Transverse colon (tissue), 4 donors: ENCODE measurements at regions not wholly inside any gene's neighbourhood (a gene's known extent, or its start where the extent isn't known, plus 50 kb on each side); places are given as distances from the start of the nearest gene placed in this dataset.

ENCODE experiments used
- DNase-seq: peaks from one replicate; pipeline ENCODE4 v3.0.0-alpha.2; 2019
- H3K27ac ChIP-seq, 4 donors: fragments of 200-600 bp; sonication (generic); 2 replicates each; pipeline ENCODE4 v1.5.1; 2016 to 2018; ENCODE audit warnings: inconsistent platforms in 4 of 4
- H3K27me3 ChIP-seq: fragments of 200-600 bp; sonication (generic); 2 replicates; pipeline ENCODE4 v1.5.1; 2017; ENCODE audit warnings: inconsistent platforms
- H3K36me3 ChIP-seq, 4 donors: fragments of 200-600 bp; sonication (generic); 2 replicates each; pipeline ENCODE4 v1.5.1; 2017 to 2019; ENCODE audit warnings: inconsistent platforms in 4 of 4
- H3K4me1 ChIP-seq, 4 donors: fragments of 200-600 bp; sonication (generic); 2 replicates each; pipeline ENCODE4 v1.5.1; 2017 to 2020; ENCODE audit warnings: inconsistent platforms in 4 of 4
- H3K4me3 ChIP-seq, 4 donors: fragments of 200-600 bp; sonication (generic); 1 replicate in 1 of 4; 2 replicates in 3 of 4; pipeline versions ENCODE4 v1.5.1 to v1.6.1; 2017 to 2019; ENCODE audit warnings: inconsistent platforms in 4 of 4
- H3K9me3 ChIP-seq, 2 donors: fragments of 200-600 bp; sonication (generic); 2 replicates each; pipeline ENCODE4 v1.5.1; 2017 to 2019; ENCODE audit warnings: inconsistent platforms in 2 of 2
- EP300 ChIP-seq: sonication (generic); formaldehyde crosslinking; IDR thresholded peaks from one replicate; pipeline ENCODE4 v1.6.1; 2017; ENCODE audit warnings: antibody characterized with exemption, low read depth
- POLR2A ChIP-seq: fragments of 450-650 bp; IDR thresholded peaks from one replicate; pipeline ENCODE4 v1.6.1; 2016; ENCODE audit warnings: antibody characterized with exemption, mild to moderate bottlenecking, moderate library complexity
- POLR2AphosphoS5 ChIP-seq, 3 donors: sonication (generic); formaldehyde crosslinking; IDR thresholded peaks; one replicate each; pipeline ENCODE4 v1.6.1; 2016; ENCODE audit warnings: antibody characterized with exemption in 3 of 3
- WGBS, 2 donors: methylation state at CpG; one replicate each; pipeline ENCODE4 v1.1.5; 2018; ENCODE audit warnings: low coverage in 1 of 2; 5-methylcytosine and 5-hydroxymethylcytosine counted together
- in situ Hi-C, 4 donors: fragments of 200-750 bp; cut with MboI; loops; one replicate each; pipeline versions ENCODE4 v1.15.0 to v1.15.1; 2017; ENCODE audit warnings: low sequenced_read_pairs in 3 of 4, low pct_ligation_motif_present in 1 of 4, low pct_unique_long_range_greater_than_20kb in 1 of 4
- intact Hi-C: fragments of 100-400 bp; cut with DNase I; formaldehyde crosslinking; loops from one replicate; pipeline ENCODE4 v1.15.1; 2023; ENCODE audit warnings: low total_unique reads
- TF ChIP-seq, protein P1 (sequence below), 5 experiments: fragments of 200-600 bp in 3 of 5; fragments of 450-650 bp in 2 of 5; sonication (generic) in 3 of 5; IDR thresholded peaks; 1 replicate in 2 of 5; 2 replicates in 3 of 5; pipeline ENCODE4 v1.5.1; 2016 to 2017; ENCODE audit warnings: antibody characterized with exemption in 5 of 5, inconsistent platforms in 3 of 5, mild to moderate bottlenecking in 2 of 5, moderate library complexity in 1 of 5

DNA sequence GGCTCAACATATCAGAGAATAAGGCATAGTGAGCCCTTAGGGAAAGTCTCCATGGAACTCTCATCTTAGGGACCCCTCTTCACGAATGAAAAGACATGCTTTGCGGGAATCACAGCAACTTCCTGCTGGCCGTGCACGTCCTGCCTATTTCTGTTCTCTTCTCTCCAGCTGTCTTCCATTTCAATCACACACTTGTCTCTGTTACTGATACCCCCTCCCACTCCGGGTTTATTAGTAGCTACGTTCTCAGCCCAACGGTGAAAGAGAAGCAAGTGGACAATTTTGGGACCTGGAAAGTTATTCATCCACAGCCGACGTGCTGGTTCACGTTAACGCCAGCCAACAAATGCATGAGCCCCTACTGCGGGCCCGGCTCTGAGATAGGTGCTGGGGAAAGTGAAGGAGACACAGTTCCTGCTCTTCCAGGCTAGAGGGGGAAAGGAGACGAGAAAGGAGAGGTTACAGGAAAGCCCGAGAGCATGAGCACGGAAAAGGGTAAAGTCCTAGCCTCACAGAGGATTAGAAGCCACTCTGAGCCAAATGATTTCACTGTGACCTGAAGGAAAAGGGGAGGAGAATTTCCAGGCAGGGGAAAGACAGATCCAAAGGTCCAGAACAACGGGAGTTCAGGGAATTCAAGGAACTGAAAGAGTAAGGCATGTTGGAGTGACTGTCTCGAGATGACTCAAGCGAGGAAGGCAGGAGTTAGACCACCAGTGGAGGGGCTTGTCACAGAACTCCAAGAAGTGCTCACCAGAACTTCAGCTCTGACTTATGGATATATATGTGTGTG lies 81.8 kb upstream of the CLDN10 start:
- 80 to 82% methylated on average over 8 to 19 of the region's 19 CpGs for WGBS, 2 donors
- in situ Hi-C loops = no loop called here

DNA sequence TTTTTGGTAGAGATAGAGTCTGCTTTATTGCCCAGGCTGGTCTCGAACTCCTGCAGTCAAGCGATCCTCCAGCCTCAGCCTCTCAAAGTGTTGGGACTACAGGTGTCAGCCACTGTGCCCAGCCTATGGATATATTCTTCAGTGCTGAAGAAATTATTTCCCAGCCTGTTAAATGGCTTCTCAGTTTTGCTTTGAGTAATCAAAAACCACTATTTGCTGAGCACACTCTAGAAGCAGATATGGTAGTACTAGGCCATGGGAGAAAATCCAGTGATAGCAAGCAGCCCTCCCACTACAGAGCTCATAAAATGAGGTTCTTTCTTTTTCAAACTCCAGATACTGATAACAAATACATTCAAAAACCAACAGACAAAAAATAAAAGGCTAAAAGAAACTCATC lies 80.6 kb upstream of the CLDN10 start:
- Histone ChIP-seq H3K27ac (no peak overlapping the region), H3K4me3 (no peak overlapping the region), H3K27me3 (no peaks in the 10 kb centered on the region), H3K4me1 (no peaks in the 10 kb centered on the region), H3K36me3 (no peaks in the 10 kb centered on the region), H3K9me3 (no peaks in the 10 kb centered on the region)
- no peak for TF ChIP-seq POLR2A
- TF ChIP-seq POLR2AphosphoS5 (IDR thresholded peaks at IDR 0.05) = no peak
- TF ChIP-seq, protein P1, sequence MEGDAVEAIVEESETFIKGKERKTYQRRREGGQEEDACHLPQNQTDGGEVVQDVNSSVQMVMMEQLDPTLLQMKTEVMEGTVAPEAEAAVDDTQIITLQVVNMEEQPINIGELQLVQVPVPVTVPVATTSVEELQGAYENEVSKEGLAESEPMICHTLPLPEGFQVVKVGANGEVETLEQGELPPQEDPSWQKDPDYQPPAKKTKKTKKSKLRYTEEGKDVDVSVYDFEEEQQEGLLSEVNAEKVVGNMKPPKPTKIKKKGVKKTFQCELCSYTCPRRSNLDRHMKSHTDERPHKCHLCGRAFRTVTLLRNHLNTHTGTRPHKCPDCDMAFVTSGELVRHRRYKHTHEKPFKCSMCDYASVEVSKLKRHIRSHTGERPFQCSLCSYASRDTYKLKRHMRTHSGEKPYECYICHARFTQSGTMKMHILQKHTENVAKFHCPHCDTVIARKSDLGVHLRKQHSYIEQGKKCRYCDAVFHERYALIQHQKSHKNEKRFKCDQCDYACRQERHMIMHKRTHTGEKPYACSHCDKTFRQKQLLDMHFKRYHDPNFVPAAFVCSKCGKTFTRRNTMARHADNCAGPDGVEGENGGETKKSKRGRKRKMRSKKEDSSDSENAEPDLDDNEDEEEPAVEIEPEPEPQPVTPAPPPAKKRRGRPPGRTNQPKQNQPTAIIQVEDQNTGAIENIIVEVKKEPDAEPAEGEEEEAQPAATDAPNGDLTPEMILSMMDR (IDR thresholded peaks at IDR 0.05) = no peak
- no peak for TF ChIP-seq EP300
- DNase-seq = no peak
- in situ Hi-C loops = no loop called here
- intact Hi-C loops = no loop called here
- 80 to 94% methylated on average over 1 to 2 of the region's 2 CpGs for WGBS, 2 donors

More for the DNA sequence above, 81.8 kb upstream of the CLDN10 start:
- no peak overlapping the region for H3K27ac ChIP-seq
- no peaks in the 10 kb centered on the region for H3K9me3 ChIP-seq
- no peak for TF ChIP-seq EP300
- TF ChIP-seq, protein P1 (IDR thresholded peaks at IDR 0.05) = no peak
- no peak for TF ChIP-seq POLR2A
- no peak for TF ChIP-seq POLR2AphosphoS5 (IDR thresholded peaks at IDR 0.05)
- intact Hi-C loops = no loop called here
- H3K36me3 ChIP-seq = no peaks in the 10 kb centered on the region
- H3K4me3 ChIP-seq = no peak overlapping the region
- no peak for DNase-seq
- no peaks in the 10 kb centered on the region for H3K27me3 ChIP-seq
- no peaks in the 10 kb centered on the region for H3K4me1 ChIP-seq

DNA sequence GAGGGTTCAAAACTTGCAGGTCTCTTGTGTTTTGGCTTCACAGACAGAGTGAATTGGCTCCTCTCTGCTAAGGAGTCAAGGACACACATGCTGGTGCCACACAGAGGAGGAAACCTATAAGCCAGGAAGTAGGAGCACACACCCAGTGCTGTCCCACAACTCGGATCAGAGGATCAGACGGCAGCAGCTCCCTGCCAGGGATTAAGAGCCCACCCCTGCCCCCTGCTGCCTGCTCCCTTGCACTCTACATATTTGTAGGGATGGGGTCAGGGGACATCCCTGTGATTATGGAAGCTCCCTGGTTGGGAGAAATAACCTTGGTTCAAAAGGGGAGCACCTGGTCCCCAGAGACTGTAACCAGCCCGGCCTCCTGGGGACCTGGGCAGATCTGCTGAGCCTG lies 77.5 kb upstream of the CLDN10 start:
- Histone ChIP-seq H3K9me3 (no peaks in the 10 kb centered on the region), H3K27ac (no peak overlapping the region), H3K36me3 (no peaks in the 10 kb centered on the region), H3K4me3 (no peak overlapping the region), H3K4me1 (peaks cover 0 to 6% (median 1%) of the 10 kb centered on the region in 4 donors), H3K27me3 (no peaks in the 10 kb centered on the region)
- 59% methylated on average over 3 of the region's 3 CpGs; no CpG with 5 or more reads in 1 of the 2 donors for WGBS, 2 donors
- DNase-seq = no peak
- in situ Hi-C loops (no loop called here), intact Hi-C loops (no loop called here)
- TF ChIP-seq POLR2AphosphoS5 (IDR thresholded peaks at IDR 0.05) (no peak), EP300 (no peak), POLR2A (no peak)
- TF ChIP-seq, protein P1 (IDR thresholded peaks at IDR 0.05) = no peak

DNA sequence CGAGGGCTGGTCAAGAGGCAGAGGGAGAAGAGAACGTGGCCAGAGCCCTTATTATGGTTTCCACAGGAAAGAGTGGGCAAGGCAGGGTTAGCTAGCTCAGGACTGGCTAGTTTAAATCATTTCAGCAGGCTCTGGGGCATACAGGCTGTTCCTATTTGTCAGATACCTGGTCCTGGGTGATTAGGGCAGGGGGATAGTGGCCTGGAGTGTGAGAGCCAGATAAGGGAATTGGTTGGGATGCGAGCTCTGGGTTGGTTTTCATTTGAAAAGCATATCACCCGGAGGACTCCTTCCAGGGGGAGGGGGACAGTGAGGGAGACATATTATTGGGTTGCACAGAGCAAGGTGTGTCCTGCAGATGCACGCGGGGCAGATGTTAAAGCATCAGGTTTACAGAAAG lies 75.3 kb upstream of the CLDN10 start:
- TF ChIP-seq, protein P1 (IDR thresholded peaks at IDR 0.05) = no peak
- TF ChIP-seq POLR2A (no peak), POLR2AphosphoS5 (IDR thresholded peaks at IDR 0.05) (no peak), EP300 (no peak)
- H3K4me3 ChIP-seq = no peak overlapping the region
- H3K27ac ChIP-seq = no peak overlapping the region
- WGBS, 2 donors = 79 to 80% methylated on average over 3 to 6 of the region's 6 CpGs
- in situ Hi-C loops = no loop called here
- no peaks in the 10 kb centered on the region for H3K9me3 ChIP-seq
- H3K36me3 ChIP-seq = no peaks in the 10 kb centered on the region
- no peak for DNase-seq
- intact Hi-C loops = no loop called here
- no peaks in the 10 kb centered on the region for H3K27me3 ChIP-seq
- H3K4me1 ChIP-seq = peaks cover 0 to 6% (median 1%) of the 10 kb centered on the region in 4 donors
